ENCODE measurements at regions not wholly inside any gene's neighbourhood (a gene's known extent, or its start where the extent isn't known, plus 50 kb on each side); places are given as distances from the start of the nearest gene placed in this dataset.

- TF ChIP-seq CTCF (conservative IDR thresholded peaks at IDR 0.05) (no peak), ZFX (IDR thresholded peaks at IDR 0.05) (no peak)
These were observed 493.7 kb upstream of the ZP4 start for GRCh38 chr1:238384381-238384780.
